Femur (tissue), 1 donor: ENCODE measurements at regions not wholly inside any gene's neighbourhood (a gene's known extent, or its start where the extent isn't known, plus 50 kb on each side); places are given as distances from the start of the nearest gene placed in this dataset.

Source experiments
- DNase-seq: peaks from one replicate; pipeline ENCODE4 v3.0.0-alpha.2; 2017

- peak; percentile 15 for DNase-seq
Observed at GRCh38 chr10:46229144-46229563, 57.6 kb upstream of the ANTXRL start.

- DNase-seq: no peak
Observed at GRCh38 chr10:46230615-46231014, 56.2 kb upstream of the ANTXRL start.

- DNase-seq: no peak
Observed at GRCh38 chr10:46231087-46231486, 55.7 kb upstream of the ANTXRL start.

DNA sequence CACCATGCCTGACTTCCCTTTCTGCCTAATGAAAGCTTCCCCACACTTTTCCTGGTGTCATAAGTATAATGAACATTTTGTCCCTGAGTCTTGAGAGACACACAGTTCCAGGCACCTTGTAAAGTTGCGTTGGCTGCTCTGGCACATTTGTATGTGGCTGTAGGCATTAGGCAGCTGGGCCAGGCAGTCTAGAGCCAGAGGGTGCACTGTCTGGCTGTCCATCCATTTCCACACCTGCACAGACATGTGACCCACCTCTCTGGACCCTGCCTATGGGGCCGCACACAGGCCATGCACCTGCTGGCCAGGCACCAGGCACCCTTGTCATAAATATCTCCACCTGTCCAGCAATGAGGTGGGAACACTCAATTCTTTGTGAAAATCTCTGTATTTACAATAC is 54.7 kb upstream of the ANTXRL start:
- DNase-seq: no peak

- DNase-seq: no peak
Observed at GRCh38 chr10:46232666-46233065, 54.1 kb upstream of the ANTXRL start.

DNA sequence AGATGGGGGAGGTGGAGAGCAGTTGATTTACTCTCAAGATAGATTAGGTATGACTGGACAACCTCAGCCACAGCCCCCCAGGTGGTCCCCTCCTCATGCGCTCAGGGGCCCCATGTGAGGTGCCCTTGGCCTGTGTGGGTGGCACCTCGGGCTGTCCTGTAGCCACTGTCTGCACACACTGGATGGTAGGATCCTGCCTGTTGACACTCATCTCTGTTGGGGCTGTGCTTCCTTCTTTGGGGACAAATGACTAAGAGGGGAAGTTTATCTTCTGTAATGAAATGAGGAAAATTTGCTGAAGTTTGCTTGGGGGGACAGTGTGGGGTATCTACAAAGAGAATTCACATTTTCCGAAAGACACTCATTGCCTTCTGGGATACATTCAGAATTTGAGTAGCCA is 53.6 kb upstream of the ANTXRL start:
- DNase-seq: peak; percentile 7

DNA sequence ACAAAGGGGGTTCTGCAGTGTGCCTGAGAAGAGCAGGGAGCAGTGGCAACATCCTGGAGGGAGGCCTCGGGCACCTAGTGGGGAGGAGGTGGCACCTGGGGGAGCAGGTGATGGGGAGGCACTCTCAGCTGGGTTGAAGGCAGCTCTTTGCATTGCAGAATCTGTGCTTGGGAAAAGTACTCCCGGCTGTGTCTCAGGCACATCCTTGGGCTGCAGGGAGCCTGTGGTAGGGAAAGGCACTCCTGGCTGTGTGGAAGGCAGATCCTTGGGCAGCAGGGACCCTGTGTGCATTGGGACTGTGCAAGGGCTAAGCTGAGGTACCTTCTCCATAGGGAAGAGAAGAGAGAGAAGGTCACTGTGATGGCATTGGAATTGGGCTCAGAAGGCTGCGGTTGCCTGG is 52.8 kb upstream of the ANTXRL start:
- DNase-seq: no peak

DNA sequence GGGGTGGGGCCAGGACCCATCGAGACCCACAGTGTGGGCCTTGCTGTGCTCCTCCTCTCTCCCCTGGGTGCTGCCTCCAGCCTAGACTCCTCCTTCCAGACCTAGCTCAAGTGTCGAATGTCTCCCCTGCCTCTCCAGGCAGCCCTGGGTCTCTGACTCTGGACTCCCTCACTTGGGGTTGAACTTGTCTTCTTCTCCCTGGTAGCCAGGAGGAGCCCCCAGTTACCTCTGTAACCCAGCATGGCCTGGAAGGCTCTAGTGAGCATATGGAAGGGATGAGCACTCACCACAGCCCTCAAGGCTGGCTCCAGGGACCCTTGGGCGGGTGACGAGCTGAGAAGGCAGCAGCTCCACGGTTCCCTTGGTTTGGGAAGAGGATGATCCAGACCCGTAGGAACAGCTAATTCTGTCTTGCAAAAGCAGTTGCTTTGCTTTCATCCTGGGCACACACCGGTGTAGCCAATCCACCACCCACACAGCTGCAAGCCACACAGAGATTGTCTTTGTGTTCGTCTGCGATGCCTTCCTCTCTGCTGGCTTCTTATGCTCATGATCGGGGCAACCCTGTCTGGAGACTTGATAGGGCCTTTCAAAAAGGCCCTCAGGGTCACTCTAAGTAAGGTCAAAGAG is 52.3 kb upstream of the ANTXRL start:
- no peak for DNase-seq

GRCh38 chr10:46235705-46236545 is 50.9 kb upstream of the ANTXRL start:
- DNase-seq: no peak

DNA sequence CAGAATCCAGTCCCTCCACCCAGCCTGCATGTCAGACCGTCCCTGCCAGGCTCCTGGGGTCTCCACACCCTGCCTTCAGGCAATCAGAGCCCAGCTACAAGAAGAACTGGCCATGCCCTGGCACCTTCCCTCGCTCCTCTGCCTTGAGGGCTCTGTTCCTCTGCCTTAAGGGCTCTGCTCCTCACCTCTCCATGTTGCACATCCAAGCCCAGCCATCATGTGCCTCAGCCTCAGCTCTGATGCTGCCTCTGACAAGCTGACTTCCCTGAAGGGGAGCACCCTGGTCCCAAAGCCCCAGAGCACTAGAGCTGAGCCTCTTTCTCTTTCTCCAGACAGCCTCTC is 50.3 kb upstream of the ANTXRL start:
- no peak for DNase-seq

- DNase-seq: no peak
Observed at GRCh38 chr10:46236941-46237681, 49.7 kb upstream of the ANTXRL start.
